GM21390 (cell line): ENCODE measurements at regions not wholly inside any gene's neighbourhood (a gene's known extent, or its start where the extent isn't known, plus 50 kb on each side); places are given as distances from the start of the nearest gene placed in this dataset.

Source experiments
- ATAC-seq: cut with Tn5 transposase; IDR thresholded peaks from one replicate; pipeline ENCODE4 v1.9.1; 2021; ENCODE audit not compliant: unreplicated experiment

DNA sequence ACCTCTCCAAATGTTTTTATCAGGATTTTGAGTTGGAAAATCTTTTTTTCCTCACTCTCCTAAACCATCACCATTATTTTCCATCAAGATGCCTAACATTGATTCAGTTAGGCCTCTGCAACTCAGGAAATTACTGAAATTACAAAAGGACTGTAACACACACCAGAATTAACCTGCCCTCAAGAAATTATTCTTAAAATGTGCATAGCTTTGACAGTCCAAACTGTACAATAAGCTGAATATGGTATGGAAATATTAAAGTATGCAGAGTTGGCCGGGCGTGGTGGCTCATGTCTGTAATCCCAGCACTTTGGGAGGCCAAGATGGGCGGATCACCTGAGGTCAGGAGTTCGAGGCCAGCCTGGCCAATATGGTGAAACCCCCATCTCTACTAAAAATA, 50.2 kb upstream of the PHLPP1 start:
- no peak for ATAC-seq
